CD4-positive, alpha-beta memory T cell (primary cell): ENCODE measurements at regions not wholly inside any gene's neighbourhood (a gene's known extent, or its start where the extent isn't known, plus 50 kb on each side); places are given as distances from the start of the nearest gene placed in this dataset.

ENCODE experiments used
- CTCF ChIA-PET: fragments of 350-600 bp; sonication (Branson Sonifier 250); formaldehyde crosslinking; loops from one replicate; lab custom pipeline; 2021; ENCODE audit warnings: inconsistent platforms; ENCODE audit not compliant: partially characterized antibody; lab: Charles Lee
- POLR2A ChIA-PET: fragments of 350-600 bp; sonication (Branson Sonifier 250); formaldehyde crosslinking; loops from one replicate; lab custom pipeline; 2021; ENCODE audit not compliant: partially characterized antibody; lab: Charles Lee
- DNase-seq, 5 donors: peaks; one replicate each; pipeline versions ENCODE4 v3.0.0 to v3.0.0-alpha.2; 2020 to 2022; ENCODE audit warnings: mixed read lengths in 1 of 5
- H3K27ac ChIP-seq: one replicate; pipeline ENCODE4 v1.7.0; 2013; ENCODE audit warnings: low read depth, low read length
- H3K27me3 ChIP-seq: 2 replicates; pipeline ENCODE4 v1.7.0; 2013; ENCODE audit warnings: mild to moderate bottlenecking, low read length, moderate library complexity; ENCODE audit not compliant: insufficient read depth
- H3K36me3 ChIP-seq: 2 replicates; pipeline ENCODE4 v1.7.0; 2013; ENCODE audit warnings: mild to moderate bottlenecking, low read length, moderate library complexity; ENCODE audit not compliant: insufficient read depth
- H3K4me1 ChIP-seq: 2 replicates; pipeline ENCODE4 v1.7.0; 2013; ENCODE audit warnings: mild to moderate bottlenecking, low read length, moderate library complexity; ENCODE audit not compliant: insufficient read depth
- H3K4me3 ChIP-seq, 2 donors: one replicate each; pipeline ENCODE4 v1.7.0; 2013; ENCODE audit warnings: low read length in 2 of 2, mild to moderate bottlenecking in 1 of 2
- H3K9me3 ChIP-seq, 2 donors: one replicate each; pipeline ENCODE4 v1.7.0; 2013; ENCODE audit warnings: low read length in 2 of 2, control low read depth in 1 of 2; ENCODE audit not compliant: control insufficient read depth in 1 of 2
- H3K27ac Mint-ChIP-seq, 7 donors: one replicate each; pipeline ENCODE4 v1.8.0; 2020 to 2021; ENCODE audit warnings: mixed read lengths in 7 of 7, mild to moderate bottlenecking in 6 of 7, inconsistent platforms in 3 of 7, moderate library complexity in 3 of 7
- H3K27me3 Mint-ChIP-seq, 2 donors: one replicate each; pipeline ENCODE4 v1.8.0; 2020 to 2021; ENCODE audit warnings: mixed read lengths in 2 of 2
- H3K36me3 Mint-ChIP-seq, 2 donors: one replicate each; pipeline ENCODE4 v1.8.0; 2020 to 2021; ENCODE audit warnings: mixed read lengths in 2 of 2, inconsistent platforms in 1 of 2, mild to moderate bottlenecking in 1 of 2
- H3K4me1 Mint-ChIP-seq, 4 donors: one replicate each; pipeline ENCODE4 v1.8.0; 2020 to 2021; ENCODE audit warnings: mixed read lengths in 4 of 4, mild to moderate bottlenecking in 1 of 4
- H3K4me3 Mint-ChIP-seq, 8 donors: one replicate each; pipeline ENCODE4 v1.8.0; 2020 to 2021; ENCODE audit warnings: mixed read lengths in 8 of 8, mild to moderate bottlenecking in 7 of 8, moderate library complexity in 6 of 8, inconsistent platforms in 3 of 8
- H3K9me3 Mint-ChIP-seq, 8 donors: one replicate each; pipeline ENCODE4 v1.8.0; 2020 to 2021; ENCODE audit warnings: mixed read lengths in 8 of 8, mild to moderate bottlenecking in 5 of 8, inconsistent platforms in 3 of 8, moderate library complexity in 1 of 8
- intact Hi-C: fragments of 100-400 bp; cut with micrococcal nuclease; formaldehyde crosslinking; loops from one replicate; pipeline ENCODE4 v1.15.1; 2023

DNA sequence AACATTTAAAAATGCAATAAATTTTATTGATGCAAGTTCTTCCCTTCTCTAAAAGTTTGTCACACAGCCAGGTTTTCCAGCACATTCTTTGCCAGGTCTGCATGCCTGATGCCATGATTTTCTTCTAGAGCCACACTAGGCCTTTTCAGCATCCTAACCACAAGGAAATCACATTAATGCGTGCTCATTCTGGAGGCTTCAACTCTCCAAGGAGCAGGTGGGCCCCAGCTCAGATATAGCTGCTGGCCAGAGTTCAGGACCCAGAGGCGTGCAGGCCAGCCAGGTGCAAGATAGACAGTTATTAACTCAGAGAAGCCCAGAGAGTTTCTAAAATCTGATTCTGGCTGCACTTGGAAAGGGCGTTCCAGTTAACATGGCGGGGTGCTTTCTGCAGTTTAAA lies 124.5 kb upstream of the MAF start:
- Histone ChIP-seq H3K27ac (no peak overlapping the region), H3K4me3 (no peak overlapping the region), H3K36me3 (no peaks in the 10 kb centered on the region), H3K4me1 (no peaks in the 10 kb centered on the region), H3K27me3 (no peaks in the 10 kb centered on the region), H3K9me3 (no peaks in the 10 kb centered on the region)
- Mint-ChIP-seq H3K4me1 (no peaks in the 10 kb centered on the region), H3K4me3 (no peak overlapping the region), H3K27me3 (no peaks in the 10 kb centered on the region), H3K9me3 (peaks cover 0 to 4% (median 3%) of the 10 kb centered on the region in 8 donors), H3K27ac (no peak overlapping the region), H3K36me3 (no peaks in the 10 kb centered on the region)
- CTCF ChIA-PET: no interaction called here
- DNase-seq: no peak
- intact Hi-C loops: no loop called here
- POLR2A ChIA-PET: no interaction called here

- Histone ChIP-seq H3K27me3 (no peaks in the 10 kb centered on the region), H3K9me3 (no peaks in the 10 kb centered on the region), H3K4me1 (no peaks in the 10 kb centered on the region), H3K27ac (no peak overlapping the region), H3K36me3 (no peaks in the 10 kb centered on the region), H3K4me3 (no peak overlapping the region)
- no peak overlapping the region for H3K27ac Mint-ChIP-seq
- ChIA-PET CTCF (no interaction called here), POLR2A (no interaction called here)
- no peaks in the 10 kb centered on the region for H3K4me1 Mint-ChIP-seq
- H3K4me3 Mint-ChIP-seq: no peak overlapping the region
- intact Hi-C loops: no loop called here
- no peaks in the 10 kb centered on the region for H3K27me3 Mint-ChIP-seq
- DNase-seq: no peak
- H3K9me3 Mint-ChIP-seq: peaks cover 0 to 4% (median 3%) of the 10 kb centered on the region in 8 donors
- no peaks in the 10 kb centered on the region for H3K36me3 Mint-ChIP-seq
Measured at GRCh38 chr16:79723583-79724168, 123.1 kb upstream of the MAF start.

GRCh38 chr16:79721270-79721669 lies 120.7 kb upstream of the MAF start:
- POLR2A ChIA-PET: no interaction called here
- Histone ChIP-seq H3K4me1 (peaks cover 5% of the 10 kb centered on the region), H3K4me3 (no peak overlapping the region), H3K27me3 (no peaks in the 10 kb centered on the region), H3K36me3 (no peaks in the 10 kb centered on the region), H3K27ac (no peak overlapping the region), H3K9me3 (no peaks in the 10 kb centered on the region)
- no peaks in the 10 kb centered on the region for H3K36me3 Mint-ChIP-seq
- CTCF ChIA-PET: no interaction called here
- H3K4me1 Mint-ChIP-seq: peaks cover 4 to 10% (median 6%) of the 10 kb centered on the region in 4 donors
- no peak for DNase-seq
- intact Hi-C loops: no loop called here
- peaks cover 0 to 4% (median 0%) of the 10 kb centered on the region in 8 donors for H3K9me3 Mint-ChIP-seq
- no peak overlapping the region for H3K4me3 Mint-ChIP-seq
- H3K27ac Mint-ChIP-seq: no peak overlapping the region
- no peaks in the 10 kb centered on the region for H3K27me3 Mint-ChIP-seq

GRCh38 chr16:79717333-79718137 lies 117.0 kb upstream of the MAF start:
- Mint-ChIP-seq H3K4me1 (peaks cover 4 to 10% (median 6%) of the 10 kb centered on the region in 4 donors), H3K27ac (peak overlapping the region in 3 of 7 donors; percentile 57 to 89 (median 58)), H3K27me3 (no peaks in the 10 kb centered on the region), H3K4me3 (peak overlapping the region in 3 of 8 donors; percentile 39 to 55 (median 53)), H3K9me3 (peaks cover 0 to 4% (median 0%) of the 10 kb centered on the region in 8 donors), H3K36me3 (no peaks in the 10 kb centered on the region)
- Histone ChIP-seq H3K27ac (no peak overlapping the region), H3K36me3 (no peaks in the 10 kb centered on the region), H3K4me3 (no peak overlapping the region), H3K27me3 (no peaks in the 10 kb centered on the region), H3K4me1 (peaks cover 5% of the 10 kb centered on the region), H3K9me3 (no peaks in the 10 kb centered on the region)
- POLR2A ChIA-PET: no interaction called here
- CTCF ChIA-PET: no interaction called here
- no peak for DNase-seq
- intact Hi-C loops: no loop called here

- POLR2A ChIA-PET: no interaction called here
- peak overlapping the region in 5 of 8 donors; percentile 1 to 55 (median 39) for H3K4me3 Mint-ChIP-seq
- H3K9me3 Mint-ChIP-seq: no peaks in the 10 kb centered on the region
- no peaks in the 10 kb centered on the region for H3K36me3 Mint-ChIP-seq
- no peaks in the 10 kb centered on the region for H3K27me3 Mint-ChIP-seq
- H3K27me3 ChIP-seq: no peaks in the 10 kb centered on the region
- no peaks in the 10 kb centered on the region for H3K36me3 ChIP-seq
- CTCF ChIA-PET: no interaction called here
- DNase-seq: no peak
- H3K4me1 Mint-ChIP-seq: peaks cover 4 to 10% (median 6%) of the 10 kb centered on the region in 4 donors
- intact Hi-C loops: no loop called here
- no peaks in the 10 kb centered on the region for H3K9me3 ChIP-seq
- no peak overlapping the region for H3K27ac ChIP-seq
- no peak overlapping the region for H3K4me3 ChIP-seq
- H3K27ac Mint-ChIP-seq: peak overlapping the region in 5 of 7 donors; percentile 49 to 89 (median 58)
- peaks cover 5% of the 10 kb centered on the region for H3K4me1 ChIP-seq
Measured at GRCh38 chr16:79716645-79717332, 116.3 kb upstream of the MAF start.

DNA sequence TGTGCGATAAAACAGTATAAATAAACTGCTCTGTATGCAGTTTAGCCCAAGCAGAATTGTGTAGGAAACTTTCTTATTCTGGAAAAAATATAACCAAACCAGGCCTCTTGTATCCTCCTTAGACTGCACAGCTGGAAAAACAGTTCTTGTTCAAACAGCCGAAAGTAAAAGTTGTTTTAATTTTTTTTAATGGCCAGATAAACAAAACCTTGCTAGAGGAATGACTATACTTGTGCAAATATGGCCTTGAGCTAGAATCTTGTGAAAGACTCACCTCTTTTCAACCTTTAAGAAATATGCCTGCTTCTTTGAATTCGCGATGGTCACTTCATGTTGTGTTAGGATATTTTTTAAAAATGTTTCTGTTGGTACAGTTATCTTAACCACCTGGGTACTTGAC lies 114.5 kb upstream of the MAF start:
- Histone ChIP-seq H3K27ac (no peak overlapping the region), H3K27me3 (no peaks in the 10 kb centered on the region), H3K4me1 (peaks cover 5% of the 10 kb centered on the region), H3K4me3 (no peak overlapping the region), H3K9me3 (no peaks in the 10 kb centered on the region), H3K36me3 (no peaks in the 10 kb centered on the region)
- H3K4me3 Mint-ChIP-seq: peak overlapping the region in 1 of 8 donors; percentile 2
- ChIA-PET POLR2A (no interaction called here), CTCF (no interaction called here)
- peaks cover 4 to 10% (median 6%) of the 10 kb centered on the region in 4 donors for H3K4me1 Mint-ChIP-seq
- no peak overlapping the region for H3K27ac Mint-ChIP-seq
- H3K9me3 Mint-ChIP-seq: no peaks in the 10 kb centered on the region
- no peak for DNase-seq
- H3K36me3 Mint-ChIP-seq: no peaks in the 10 kb centered on the region
- intact Hi-C loops: no loop called here
- H3K27me3 Mint-ChIP-seq: no peaks in the 10 kb centered on the region

GRCh38 chr16:79714440-79714839 lies 113.9 kb upstream of the MAF start:
- H3K9me3 ChIP-seq: no peaks in the 10 kb centered on the region
- H3K27me3 ChIP-seq: no peaks in the 10 kb centered on the region
- H3K4me1 Mint-ChIP-seq: peaks cover 4 to 10% (median 6%) of the 10 kb centered on the region in 4 donors
- intact Hi-C loops: no loop called here
- no peak overlapping the region for H3K4me3 Mint-ChIP-seq
- no peak overlapping the region for H3K4me3 ChIP-seq
- no peak overlapping the region for H3K27ac Mint-ChIP-seq
- ChIA-PET POLR2A (no interaction called here), CTCF (no interaction called here)
- H3K36me3 Mint-ChIP-seq: no peaks in the 10 kb centered on the region
- no peaks in the 10 kb centered on the region for H3K9me3 Mint-ChIP-seq
- no peaks in the 10 kb centered on the region for H3K27me3 Mint-ChIP-seq
- no peaks in the 10 kb centered on the region for H3K36me3 ChIP-seq
- H3K27ac ChIP-seq: no peak overlapping the region
- DNase-seq: no peak
- H3K4me1 ChIP-seq: peaks cover 5% of the 10 kb centered on the region
